CD4-positive, alpha-beta T cell treated with Interleukin-4 for 1 hour (primary cell): ENCODE measurements at regions not wholly inside any gene's neighbourhood (a gene's known extent, or its start where the extent isn't known, plus 50 kb on each side); places are given as distances from the start of the nearest gene placed in this dataset.

Experiments
- DNase-seq, 2 donors: peaks; one replicate each; pipeline ENCODE4 v3.0.0-alpha.2; 2020 to 2022

DNA sequence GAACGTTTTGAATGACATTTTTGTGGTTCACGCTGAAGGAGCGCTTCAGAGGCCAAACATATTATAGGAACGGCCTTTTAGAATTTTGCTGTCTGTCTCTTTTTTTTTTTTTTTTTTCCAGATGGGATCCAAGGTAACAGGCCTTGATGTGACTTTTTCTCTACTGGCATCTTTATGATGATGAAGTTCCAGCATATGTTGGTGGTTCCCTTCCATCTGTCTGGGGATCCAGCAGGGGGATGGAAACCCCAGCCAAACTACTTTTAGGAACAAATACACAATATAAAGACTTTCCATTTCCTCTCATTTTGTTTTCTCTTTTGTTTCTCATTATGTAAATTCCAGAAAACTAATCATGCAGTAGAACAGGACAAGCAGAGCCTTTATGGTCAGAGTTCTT is 239.3 kb upstream of the PRICKLE1 start:
- no peak for DNase-seq

DNA sequence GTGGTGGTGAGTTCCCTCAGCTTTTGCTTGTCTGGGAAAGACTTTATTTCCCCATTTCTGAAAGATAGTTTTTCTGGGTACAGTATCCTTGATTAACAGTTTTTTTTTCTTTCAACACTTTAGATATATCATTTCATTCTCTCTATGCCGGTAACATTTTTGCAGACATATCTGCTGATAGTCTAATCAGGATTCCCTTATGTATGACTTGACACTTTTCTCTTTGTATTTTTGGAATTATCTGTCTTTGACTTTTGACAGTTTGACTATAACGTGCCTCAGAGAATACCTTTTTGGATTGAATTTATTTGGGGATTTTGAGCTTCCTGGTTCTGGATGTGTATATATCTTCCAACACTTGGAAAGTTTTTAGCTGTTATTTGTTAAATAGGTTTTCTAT is 234.8 kb upstream of the PRICKLE1 start:
- DNase-seq = no peak

DNA sequence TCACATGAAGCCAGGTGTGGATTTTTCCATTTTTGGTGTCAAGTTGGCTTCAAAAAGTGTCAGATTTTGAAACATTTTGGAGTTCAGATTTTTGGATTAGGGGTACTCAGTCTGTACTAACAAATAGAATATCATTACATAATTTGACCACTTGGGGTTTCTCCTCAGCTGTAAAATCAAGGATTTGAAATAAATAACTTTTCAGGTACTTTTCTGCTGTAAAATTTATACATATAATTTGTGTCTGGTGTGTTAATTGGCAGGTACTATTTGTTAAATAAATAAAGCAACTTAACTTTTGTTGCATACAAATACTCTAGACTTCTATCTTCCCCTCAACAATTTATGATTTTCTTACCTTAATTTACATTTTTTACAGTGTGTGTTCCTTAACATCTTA is 234.1 kb upstream of the PRICKLE1 start:
- no peak for DNase-seq

DNA sequence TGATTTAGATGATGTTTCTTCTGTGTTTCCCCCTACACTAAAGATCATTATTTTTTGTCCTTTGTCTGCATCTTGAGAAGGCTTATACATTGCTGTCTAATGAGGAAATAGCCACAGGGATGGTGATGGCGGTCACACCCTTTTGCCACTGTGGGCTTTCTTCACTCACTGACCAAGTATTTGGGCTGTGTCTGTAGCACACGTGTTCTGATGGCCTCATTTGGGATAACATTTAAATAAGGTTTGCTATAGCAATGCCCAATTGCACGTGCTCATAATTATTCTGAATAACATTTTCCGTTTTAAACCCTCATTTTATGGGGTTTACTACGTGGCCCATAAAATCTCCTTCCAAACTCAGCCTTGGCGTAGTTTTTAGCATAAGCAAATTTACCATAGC is 230.3 kb upstream of the PRICKLE1 start:
- DNase-seq = no peak

DNA sequence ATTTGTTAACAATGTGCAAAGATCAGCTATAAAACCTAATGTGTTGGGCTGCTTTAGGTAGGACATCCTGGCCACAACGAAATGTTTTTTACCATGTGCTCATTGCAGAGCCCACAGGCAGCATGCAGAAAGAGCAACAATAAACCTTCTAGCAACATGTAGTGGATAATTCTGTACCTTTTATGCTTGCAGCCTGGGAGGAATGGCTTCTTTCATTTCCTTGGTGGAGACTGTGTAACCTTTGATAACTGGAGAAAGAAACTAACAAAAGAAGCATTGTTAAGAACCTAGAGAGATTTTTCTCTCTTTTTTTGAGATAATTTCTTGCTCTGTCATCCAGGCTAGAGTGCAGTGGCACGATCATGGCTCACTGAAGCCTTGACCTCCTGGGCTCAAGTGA is 225.5 kb upstream of the PRICKLE1 start:
- DNase-seq = no peak

DNA sequence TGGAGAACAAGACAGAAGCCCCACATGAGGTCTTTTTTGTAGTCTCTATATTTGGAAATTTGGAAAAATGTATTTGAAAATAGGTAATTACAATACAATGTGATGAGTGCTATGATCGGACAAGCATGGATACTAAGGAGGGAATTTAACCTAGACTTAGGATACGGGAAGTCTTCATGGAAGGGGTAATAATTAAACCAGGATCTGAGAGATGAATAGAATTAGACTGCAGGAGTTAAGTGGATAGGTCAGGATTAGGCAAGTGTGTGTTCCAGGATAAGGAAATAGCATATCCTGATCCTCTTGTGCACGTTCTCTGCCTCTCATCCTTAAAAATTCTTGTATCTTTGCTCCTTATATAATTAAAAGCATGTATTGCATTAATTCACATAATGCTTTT is 223.3 kb upstream of the PRICKLE1 start:
- DNase-seq = no peak

DNA sequence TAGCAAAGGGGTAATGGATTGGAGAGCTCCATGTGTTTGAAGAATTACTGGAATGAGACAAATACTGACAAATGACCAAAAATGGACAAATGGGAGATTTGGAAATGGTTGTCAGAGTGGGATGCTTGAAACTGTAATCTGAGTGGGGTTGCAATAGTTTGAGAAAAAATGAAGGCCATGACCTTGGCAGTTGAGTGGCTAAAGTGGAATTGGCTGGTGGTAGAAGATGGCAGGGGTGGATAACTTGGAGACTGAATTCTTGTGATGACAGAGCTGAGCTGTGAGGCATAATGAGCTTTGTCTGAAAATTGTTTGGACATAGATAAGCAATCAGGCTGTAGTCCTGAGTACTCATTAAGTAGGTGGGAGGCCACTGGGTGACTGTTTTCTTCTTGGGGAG is 222.5 kb upstream of the PRICKLE1 start:
- DNase-seq = no peak

DNA sequence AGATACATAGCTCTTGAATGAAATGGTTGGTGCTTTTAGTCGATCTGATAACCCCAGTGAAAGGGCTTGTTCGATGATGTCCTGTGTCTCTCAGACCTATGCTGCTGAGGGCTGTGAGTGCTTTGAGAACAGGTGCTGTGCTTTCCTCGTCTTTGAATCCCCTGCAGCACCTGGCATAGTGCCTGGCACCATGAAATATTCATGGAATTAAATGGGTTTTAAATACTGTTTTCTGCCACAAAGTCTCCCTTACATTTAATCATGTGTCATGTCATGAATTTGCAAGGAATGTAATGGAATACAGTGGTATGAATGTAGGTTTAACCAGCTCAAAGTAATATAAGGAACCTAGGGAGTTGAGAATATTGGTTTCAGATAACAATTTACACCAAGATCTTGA is 220.5 kb upstream of the PRICKLE1 start:
- DNase-seq = no peak

DNA sequence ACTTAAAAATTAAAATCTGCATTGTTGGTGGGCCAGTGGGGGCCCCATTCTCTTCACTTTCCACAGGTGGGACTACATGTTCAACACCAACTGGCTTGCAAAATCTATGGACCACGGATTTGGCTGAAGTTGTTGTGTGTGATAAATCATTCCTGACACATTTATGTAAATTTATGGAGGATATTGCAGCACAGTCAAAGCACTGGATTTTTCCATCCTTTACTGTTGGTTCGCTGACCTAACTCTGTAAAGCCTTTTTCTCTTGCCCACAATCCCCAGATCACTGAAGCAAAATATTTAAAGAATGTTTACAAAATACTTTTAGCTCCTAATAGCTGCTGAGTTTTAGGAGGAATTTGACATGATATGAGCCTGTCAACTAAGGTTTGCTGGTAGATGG is 219.7 kb upstream of the PRICKLE1 start:
- DNase-seq = no peak

DNA sequence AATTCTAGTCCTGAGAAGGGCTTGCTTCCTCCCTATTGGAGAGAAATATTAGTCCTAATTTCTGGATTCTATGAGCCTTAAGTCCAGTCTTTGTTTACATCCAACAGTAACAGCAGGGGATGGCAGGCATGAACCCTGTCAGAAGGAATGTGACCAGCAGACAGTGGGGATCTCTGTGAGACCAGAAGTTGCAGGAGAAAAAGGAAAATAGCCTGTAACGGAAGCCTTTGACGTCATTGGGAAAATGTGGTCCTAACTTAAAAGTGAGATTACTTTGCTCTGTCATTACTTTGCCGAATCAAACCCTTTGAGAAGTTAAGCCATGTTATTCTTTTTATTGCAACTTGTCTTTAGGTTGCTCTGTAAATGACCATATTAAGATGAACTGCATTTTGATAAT is 218.2 kb upstream of the PRICKLE1 start:
- DNase-seq = no peak

DNA sequence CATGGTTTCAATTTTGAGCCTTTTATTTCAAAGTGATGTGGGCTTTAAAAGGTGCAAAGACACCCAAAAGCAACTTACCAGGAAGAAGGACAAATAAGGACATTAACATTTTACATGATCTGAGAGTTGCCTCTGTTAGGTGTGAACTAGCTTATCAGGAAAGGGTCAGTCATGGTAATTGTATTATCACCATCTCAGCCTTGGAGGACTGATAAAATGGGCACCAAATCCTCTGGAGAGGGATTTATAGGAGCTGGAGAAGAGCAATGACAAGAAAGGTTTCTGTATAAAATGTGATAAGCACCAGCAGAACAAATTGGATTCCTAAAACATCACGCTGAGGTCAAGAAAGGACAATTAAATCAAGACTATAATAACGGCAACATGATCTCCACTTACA is 217.7 kb upstream of the PRICKLE1 start:
- DNase-seq = no peak

DNA sequence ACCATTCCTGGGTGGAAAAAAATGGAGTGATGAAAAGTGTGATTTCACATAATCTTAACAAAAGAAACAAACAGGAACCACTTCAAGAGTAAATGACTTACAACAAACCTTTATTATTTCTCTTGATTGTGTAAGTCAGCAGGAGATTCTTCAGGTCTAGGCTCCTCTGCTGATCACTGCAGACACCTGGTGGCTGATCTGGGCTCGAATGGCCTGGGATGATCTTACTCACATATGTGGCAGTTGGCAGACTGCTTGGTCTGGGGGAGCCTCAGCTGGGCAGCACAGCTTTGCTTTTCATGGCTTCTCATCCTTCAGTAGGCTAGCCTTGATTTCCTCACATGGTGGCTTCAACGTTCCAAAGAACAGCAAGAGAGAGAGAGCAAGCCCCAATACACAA is 215.4 kb upstream of the PRICKLE1 start:
- DNase-seq = no peak

DNA sequence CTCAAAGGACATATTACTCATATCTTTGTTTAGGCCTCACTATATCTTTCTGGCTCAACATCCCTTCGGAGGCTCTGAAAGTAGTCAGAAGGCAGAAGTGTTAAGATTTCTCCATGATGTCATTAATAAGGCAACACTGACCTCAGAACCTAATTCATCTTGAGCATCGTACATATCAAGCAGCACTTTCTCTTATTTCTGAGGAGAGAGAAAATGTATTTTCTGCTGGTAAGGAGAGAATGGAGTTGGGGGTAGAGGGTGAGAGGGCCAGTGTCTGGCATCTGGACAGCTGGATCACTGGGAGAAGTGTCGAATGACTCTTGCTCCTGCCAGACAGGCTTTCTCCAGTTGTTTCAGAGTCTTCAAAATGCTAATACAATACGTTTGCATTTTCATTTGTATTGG is 213.2 kb upstream of the PRICKLE1 start:
- DNase-seq = no peak

DNA sequence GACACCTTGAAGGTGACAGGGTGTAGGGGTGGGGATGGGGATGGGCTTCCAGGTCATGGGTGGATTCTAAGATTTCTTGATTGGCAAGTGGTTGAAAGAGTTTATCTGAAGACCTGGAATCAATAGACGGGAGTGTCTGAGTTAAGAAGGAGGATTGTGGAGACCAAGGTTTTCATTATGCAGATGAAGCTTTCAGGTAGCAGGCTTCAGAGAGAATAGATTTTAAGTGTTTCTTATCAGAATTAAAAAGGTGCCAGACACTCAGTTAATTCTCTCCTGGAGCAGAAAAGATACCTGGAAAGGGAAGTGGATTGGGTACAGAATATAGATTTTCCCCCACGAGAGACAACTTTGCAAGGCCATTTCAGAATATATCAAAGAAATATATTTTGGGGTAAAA is 211.7 kb upstream of the PRICKLE1 start:
- DNase-seq = no peak

DNA sequence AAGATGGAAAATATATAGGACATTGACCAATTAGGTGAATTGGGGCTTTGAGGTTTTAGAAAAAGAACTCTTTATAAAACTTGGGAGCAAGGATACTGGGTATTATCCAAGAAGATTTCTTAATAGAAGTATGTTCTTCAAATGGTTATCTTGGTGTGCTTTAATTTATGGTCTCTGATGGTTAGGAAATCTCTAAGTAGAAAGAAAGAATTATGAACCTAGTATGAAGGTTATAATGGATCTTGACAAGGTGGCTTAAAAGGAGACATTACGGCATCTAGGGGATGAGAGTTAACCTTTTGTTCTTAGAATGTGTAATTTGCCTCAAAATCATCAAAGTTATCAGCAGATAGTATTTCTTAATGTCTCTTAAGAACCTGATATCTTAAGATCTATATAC is 210.4 kb upstream of the PRICKLE1 start:
- DNase-seq = no peak

DNA sequence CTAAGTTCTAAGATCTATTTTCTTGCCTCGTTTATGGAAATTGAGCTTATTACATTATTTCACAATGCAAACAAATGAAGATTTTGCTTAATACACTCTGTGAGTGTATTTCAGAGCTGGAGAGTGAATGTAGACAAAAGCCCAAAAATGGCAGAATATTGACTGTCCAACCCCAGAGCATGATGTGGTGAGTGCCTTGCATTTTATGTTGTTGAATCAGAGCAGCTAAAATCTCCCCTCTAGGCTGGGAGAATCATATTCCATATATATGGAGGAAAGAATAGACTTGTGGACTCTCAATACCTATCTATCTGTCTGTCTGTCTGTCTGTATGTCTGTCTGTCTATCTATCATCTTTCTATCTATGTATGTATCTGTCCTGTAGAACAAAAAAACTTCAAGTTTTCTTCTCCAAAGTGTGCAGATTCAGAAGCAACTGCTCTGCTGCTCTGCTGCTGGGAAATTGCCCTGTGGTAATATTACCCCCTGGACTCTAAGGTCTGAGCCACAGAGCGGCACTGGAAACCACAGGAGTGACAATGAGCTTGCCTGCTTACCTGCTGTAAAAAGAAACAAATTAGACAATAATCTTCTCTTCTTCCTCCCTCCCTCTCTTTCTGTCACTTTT is 209.4 kb upstream of the PRICKLE1 start:
- DNase-seq = no peak

DNA sequence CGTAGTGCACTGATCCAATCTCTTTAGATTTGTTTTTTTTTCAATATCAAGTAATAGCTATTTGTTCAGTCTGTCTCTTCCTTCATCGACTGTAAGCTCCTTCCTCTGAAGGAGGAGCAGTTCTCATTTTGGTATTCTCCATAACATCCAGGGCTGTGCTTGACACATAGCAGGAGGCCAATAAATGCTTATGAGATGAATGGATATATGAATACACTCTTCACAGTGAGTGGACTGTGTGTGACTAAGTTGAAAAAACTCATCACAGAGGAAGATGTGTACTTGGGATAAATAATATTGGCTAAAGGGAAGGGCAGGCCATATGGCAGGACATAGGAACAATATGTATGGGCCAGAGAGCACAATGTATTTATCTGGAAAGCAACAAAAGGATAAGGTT is 205.3 kb upstream of the PRICKLE1 start:
- no peak for DNase-seq

DNA sequence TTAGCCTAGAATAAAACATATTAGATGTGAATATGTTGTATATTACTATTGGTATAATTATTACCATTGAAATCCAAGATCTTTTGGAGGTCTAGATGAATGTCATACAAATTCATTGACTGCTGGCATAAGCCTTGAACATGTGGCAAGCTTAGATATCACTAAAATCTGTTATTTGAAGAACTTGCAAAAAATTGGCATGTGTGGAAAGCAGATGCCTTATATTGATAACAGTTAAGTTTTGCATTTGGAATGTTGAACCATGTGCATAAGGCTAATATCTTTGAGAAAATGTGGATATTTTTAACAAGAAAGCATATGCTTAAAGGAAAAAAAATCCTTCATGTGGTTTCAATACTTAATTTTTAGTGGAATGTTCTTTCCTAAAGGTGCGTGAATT is 203.6 kb upstream of the PRICKLE1 start:
- DNase-seq = no peak

DNA sequence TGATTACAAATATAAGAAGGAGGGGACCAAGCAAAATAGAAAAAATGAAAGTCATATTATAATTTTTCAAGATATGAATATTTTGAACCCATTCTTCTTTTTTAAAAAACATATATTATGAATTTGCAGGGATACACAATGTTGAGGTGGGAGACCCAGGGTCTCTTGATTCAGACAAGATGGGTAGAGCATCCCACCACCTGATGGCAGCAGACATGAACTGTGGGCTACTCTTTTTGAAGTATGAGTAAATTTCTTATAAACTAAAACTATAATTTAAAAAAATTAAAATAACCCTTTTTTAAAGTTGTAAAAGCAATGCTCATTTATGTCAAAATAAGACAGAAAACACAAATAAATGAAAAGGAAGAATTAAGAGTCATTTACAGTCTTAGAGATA is 202.7 kb upstream of the PRICKLE1 start:
- DNase-seq = no peak

DNA sequence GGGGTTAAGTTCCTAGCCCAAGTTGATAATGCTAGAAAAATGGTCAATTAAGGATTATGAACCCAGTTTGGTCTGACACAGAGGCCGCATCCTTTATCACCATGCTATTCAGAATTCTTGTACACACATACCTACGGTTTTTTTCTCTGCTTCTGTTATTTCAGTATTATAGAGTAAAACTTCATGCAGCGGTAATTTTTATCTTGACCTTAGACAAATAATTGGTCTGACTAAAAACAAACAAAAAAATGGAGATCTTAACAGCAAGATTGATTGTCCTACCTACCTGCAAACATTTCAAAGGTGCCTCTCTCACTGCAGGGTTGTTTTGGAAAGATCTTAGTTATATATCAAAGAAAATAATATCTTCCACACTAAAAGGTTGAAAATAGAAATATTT is 201.9 kb upstream of the PRICKLE1 start:
- no peak for DNase-seq

DNA sequence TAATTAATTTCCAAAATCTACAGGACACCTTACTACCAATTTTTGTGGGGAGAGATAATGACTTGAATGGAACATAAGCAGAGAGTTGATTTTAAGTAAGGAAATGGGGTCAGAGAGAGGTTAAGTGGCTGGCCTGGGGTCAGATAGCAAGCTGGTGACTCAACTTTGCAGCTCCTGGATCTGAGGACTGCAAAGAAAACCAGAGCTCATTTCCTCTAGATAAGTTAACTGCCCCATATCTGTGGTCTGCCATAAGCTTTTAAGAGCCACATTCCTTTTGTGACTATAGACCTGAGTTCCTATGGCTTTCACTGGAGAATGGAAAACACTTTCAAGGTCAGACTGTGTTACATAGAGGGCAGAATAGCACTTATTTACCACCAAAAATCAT is 201.2 kb upstream of the PRICKLE1 start:
- DNase-seq = no peak

DNA sequence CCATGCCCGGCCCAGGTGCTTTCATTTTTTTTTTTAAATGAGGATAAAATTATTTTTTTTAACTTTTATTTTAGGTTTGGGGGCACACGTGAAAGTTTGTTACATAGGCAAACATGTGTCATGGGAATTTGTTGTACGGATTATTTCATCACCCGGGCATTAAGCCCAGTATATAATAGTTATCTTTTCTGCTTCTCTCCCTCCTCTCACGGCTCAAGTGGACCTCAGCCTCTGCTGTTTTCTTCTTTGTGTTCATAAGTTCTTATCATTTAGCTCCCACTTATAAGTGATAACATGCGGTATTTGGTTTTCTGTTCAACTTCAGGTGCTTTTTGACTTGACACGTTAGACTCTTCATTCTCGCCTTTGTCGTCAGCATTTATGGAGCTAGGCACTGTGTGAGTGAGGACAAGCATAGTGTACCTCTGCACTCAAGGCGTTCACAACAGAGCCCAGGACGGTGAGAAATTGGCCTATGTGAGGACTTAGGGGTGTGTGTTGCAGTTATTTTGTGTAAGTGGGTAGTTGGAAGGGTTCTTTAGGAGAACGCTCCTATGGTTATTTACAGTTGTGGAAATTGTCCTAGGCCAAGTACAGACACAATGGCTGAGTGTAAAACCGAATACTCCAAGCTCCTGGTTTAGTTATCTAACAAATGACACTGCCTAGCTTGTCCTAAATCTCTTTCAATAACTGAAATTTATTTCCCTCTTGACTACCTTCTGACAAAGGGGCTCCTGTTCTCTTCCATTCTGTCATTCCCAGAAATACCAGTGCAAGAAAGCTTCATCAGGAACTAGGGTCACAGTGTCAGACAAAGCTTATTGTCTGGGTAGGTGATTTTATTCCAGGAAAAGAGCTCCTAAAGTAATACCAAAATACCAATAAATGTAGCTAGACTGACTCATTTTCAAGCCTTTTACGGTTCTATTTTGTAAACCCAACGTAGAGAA is 200.5 kb upstream of the PRICKLE1 start:
- DNase-seq = no peak

DNA sequence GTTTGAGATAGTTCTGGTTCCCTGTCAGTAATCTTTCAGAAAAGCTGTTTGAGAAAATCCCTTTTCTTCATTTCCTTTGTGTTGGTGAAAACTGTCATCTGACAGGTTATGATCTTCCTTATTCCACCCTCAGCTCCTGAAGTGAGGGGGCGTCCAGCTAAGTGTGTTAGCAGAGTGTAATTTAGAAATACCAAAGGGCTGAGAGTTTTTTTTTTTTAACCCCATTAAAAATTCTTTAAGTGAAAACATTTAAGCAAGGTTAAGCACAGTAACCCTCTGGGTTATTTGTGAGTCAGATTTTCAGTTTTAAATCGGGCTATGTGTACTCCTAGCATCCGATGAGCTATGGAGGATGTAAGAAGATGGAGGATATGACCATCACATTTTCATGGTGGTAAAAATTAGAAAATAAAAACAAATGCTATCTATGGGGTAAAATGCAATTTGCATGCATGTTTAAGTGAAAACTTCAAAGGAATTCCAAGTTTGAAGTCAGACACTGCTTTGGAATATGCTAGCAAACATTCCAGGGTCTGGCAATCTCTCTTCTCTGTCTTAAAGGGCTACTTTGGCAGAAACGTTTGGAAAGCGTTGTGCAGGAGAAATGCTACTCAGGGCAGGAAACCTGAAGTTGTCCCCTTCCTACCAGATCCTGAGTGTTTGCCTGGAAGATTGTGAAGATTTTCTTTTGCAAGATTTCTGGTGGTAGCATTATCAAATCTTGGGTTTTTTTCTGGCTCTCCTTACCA is 197.0 kb upstream of the PRICKLE1 start:
- DNase-seq = no peak

DNA sequence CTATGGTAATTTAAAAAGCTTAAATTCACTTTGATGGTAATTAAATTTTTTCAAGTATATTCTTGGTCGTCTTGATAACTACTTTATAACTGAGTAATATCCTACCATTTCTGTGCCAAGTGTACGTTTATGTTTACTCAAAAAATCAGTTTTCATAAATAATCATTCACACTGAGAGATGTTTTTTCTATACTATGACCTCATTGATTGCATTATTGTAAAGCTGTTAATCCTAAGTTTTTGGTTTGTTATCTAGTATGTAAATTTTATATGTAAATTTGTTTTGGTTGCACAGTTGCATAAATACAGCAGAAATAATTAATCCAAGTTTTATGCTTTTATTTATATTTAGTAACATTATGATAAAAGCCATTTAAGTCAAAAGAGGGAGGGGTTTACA is 196.4 kb upstream of the PRICKLE1 start:
- DNase-seq = no peak
